Activated T-cell treated with anti-CD3 and anti-CD28 coated beads for 48 hours (primary cell): ENCODE measurements at regions not wholly inside any gene's neighbourhood (a gene's known extent, or its start where the extent isn't known, plus 50 kb on each side); places are given as distances from the start of the nearest gene placed in this dataset.

Experiments
- DNase-seq: peaks from one replicate; pipeline ENCODE4 v3.0.0-alpha.2; 2020; ENCODE audit warnings: low read depth

- no peak for DNase-seq
These were observed 266.0 kb upstream of the MTNR1B start for GRCh38 chr11:92703449-92703830.

GRCh38 chr11:92707173-92707619 lies 262.3 kb upstream of the MTNR1B start:
- no peak for DNase-seq

DNA sequence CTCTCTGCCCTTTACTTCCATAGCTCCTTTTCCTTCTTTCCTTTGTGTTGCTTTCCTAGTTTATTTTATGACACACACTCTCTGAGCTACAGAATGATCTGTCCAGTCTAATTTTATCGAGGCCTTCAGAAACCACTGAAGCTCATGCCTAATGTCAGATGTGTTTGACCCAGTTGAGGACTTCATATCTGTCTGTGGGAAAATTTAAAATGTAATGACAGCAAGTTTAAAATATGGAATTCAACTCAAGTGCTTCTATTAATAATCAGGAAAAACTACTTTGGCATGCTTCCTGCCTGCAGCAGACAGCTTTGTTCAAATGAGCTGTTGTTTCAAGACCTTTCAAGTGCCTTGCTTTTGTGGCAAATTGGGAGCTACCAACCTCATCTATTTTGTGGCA lies 261.8 kb upstream of the MTNR1B start:
- DNase-seq: no peak

GRCh38 chr11:92709329-92709728 lies 260.1 kb upstream of the MTNR1B start:
- no peak for DNase-seq

DNA sequence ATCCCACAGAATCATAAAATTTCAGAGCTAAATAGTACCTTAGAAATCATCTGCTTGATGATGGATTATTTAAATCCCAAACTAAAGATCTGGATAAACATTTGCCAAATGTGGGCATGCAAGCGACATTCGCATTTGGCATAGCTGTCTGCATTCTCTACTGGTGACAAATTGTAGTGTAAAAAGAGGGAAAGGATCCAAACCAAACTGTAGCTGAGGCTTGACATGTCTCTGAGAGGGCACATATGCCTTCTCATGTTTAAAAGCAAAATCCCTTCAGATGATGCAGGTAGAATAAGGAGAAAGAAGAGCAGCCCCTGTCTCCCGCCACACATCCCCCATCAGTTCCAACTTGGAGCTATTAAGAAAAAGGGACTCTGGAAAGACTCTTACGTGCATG lies 257.5 kb upstream of the MTNR1B start:
- DNase-seq: no peak

DNA sequence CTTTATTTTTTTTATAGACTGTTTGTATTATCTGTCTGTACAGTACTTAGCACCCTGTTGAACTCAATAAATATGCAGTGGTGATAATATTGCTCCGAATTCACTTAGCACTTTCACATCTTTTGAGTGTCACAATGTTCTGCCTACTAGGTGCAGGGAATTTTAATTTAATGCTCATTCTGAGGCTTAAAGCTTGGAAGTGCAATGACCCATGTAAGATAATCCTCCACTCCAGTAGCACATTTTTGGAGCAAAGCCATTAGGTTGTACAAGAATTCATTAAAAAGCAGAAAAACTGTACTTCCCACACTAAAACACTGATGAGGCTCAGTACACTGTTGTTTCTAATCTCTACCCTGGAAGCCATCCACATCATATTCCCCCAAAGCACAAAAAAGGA lies 255.3 kb upstream of the MTNR1B start:
- no peak for DNase-seq

- DNase-seq: no peak
These were observed 252.2 kb upstream of the MTNR1B start for GRCh38 chr11:92717240-92717639.

DNA sequence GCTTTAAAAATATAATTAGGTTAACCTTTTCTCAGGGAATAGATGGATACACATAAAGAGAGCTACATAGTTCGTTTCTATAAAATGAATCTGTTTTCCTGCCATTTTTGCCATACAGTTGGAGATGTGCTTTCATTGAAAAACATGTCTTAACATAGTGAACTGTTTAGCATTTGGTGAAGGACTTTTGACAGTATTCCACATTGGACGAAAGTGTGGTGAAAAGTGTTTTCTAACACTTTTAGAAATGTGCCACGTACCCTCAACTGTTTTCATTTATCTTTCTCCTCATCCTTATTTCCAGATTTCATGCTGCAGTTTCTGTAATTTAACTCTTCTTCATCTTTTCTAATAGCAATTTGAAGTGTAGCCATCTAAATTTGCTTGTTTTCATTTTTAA lies 249.1 kb upstream of the MTNR1B start:
- no peak for DNase-seq

- DNase-seq: no peak
These were observed 244.1 kb upstream of the MTNR1B start for GRCh38 chr11:92725352-92725751.

DNA sequence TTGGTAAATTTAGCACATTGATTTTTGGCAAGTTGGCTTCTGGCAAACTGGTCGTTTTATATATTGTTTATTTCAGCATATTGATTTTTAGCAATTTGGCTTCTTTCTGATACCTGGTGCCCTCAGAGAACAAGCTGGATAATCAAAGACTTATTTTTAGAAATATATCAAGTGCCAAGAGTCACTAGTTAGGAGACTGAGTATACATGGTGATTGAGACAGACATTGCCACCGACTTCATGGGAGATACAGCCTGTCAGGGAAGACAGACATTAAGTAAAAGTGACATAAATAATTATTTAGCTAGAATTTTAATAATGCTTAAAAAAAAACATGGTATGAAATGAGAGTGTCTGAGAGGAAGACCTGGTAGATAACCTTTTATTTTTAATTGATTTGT lies 242.3 kb upstream of the MTNR1B start:
- DNase-seq: no peak

- DNase-seq: no peak
These were observed 241.7 kb upstream of the MTNR1B start for GRCh38 chr11:92727769-92728168.

DNA sequence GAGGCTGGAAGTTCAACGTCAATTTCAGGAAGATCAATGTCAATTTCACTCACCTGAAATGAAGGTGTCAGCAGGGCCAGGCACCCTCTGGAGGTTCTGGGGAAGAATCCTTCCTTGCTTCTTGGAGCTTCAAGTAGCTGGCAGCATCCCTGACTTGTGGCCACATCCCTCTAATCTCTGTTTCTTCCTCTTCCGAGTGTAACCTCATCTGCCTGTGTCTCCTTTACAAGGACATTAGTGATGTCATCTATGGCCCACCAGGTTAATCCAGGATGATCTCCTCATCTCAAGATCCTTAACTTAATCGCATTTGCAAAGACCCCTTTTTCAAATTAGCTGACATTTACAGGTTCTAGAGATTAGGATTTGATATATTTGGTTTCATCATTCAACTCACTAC lies 240.8 kb upstream of the MTNR1B start:
- no peak for DNase-seq

DNA sequence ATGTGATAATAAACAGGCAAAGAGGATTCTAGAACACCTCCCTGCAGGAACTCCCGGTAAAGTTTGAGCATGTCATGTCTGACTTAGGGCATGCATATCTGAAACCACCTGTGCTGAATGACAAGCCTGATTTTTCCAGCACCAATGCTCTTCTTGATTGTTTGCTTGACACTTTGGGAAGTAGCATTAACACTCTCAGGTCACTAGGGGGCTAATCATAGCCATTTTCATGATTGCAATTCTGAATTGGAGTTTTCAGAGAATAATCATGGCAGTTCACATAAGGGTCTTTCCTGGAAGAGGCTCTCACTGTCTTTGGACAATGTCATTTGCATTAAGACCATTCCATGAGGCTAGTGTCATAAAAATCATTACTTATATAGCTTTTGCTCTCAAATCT lies 234.4 kb upstream of the MTNR1B start:
- DNase-seq: no peak

DNA sequence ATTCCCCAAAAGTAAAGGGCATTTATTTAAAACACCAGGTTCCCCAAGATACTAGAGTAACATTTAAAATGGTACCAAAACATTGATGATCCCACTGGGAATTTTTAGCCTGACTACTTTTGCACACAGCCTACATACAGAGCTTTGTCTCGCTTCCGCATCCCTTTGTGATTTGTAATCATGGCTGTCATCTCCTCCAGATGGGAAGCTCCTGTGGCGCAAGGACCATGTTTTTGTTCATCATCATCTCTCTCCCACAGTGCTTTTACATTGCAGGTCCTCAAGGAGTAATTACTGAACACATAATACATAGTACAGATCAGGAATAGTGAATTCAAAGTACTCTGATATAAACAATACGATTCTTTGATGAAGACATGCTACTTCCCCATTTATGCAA lies 231.2 kb upstream of the MTNR1B start:
- DNase-seq: no peak

DNA sequence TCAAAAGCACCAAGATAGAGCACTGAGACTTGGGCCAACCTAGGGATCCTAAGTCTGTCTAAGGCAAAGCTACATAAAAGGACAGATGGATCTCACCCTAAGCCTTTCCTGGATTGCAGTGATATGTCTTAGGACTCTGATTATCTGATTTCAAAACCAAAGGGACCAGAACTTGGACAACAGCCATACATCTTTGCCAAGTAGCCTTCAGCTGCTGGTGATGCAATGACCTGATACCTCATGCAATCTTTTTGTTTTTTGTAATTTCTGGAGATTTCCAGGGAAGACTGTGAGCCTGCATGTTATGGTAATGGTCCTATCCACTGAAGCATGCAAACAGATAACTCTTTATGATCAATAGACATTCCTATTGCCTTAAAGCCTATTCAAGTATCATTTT lies 230.4 kb upstream of the MTNR1B start:
- DNase-seq: no peak

DNA sequence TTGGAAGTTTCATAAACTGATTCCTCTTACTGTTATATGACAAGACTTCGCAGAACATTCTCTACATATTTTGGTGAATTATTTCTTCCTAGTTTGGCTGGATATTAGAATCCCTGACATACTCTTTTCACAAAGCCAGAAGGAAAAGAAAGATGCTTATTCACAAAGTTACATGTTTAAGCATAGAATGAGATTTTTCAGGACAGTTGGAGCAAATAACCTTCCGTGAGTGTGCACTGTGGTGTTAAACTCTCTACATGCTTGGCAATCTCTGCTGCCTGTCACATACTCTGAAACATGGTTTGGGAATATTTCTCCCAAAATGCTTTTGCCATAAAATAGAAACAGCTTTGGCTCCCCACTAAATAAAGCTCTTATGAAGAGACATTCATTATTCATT lies 230.0 kb upstream of the MTNR1B start:
- DNase-seq: no peak

DNA sequence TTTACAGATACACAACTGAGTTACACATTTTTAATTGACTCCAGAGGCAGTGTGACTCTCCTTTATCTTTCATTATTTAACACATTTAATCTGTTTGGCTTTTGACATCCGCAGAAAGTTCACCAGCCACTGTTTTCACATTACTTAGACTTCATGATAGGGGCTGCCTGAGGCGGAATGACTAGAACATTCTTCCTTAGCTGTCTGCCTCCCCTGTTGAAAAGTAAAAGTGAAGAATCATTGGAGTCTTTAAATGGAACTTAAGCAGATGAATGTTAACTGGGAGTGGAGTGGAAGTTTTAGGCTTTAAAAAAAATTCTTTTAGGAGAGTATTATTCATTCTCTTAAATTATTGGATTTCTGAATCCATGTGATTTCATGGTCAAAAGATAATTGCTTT lies 229.2 kb upstream of the MTNR1B start:
- no peak for DNase-seq

- no peak for DNase-seq
These were observed 224.4 kb upstream of the MTNR1B start for GRCh38 chr11:92744929-92745585.

- DNase-seq: no peak
These were observed 218.7 kb upstream of the MTNR1B start for GRCh38 chr11:92750794-92751193.

- no peak for DNase-seq
These were observed 217.9 kb upstream of the MTNR1B start for GRCh38 chr11:92751594-92751993.

GRCh38 chr11:92752122-92752521 lies 217.3 kb upstream of the MTNR1B start:
- no peak for DNase-seq

DNA sequence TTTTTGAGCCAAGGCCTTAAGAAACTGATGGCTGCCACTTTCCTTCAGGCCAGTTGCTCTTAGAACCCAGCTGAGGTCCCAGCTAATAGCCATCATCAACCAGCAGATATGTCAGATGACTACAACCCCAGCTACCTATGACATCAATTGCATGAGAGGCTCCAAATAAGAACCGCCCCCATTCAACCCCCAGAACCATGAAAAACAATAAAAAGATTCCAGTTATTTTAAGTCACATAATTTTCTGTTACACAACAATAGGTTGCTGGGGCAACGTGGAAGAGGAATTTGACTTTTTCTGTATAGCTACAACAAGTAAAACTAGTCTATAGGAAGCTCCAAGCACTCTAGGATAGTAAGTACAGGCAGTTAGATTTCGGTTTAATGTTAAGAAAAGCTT lies 216.3 kb upstream of the MTNR1B start:
- no peak for DNase-seq

DNA sequence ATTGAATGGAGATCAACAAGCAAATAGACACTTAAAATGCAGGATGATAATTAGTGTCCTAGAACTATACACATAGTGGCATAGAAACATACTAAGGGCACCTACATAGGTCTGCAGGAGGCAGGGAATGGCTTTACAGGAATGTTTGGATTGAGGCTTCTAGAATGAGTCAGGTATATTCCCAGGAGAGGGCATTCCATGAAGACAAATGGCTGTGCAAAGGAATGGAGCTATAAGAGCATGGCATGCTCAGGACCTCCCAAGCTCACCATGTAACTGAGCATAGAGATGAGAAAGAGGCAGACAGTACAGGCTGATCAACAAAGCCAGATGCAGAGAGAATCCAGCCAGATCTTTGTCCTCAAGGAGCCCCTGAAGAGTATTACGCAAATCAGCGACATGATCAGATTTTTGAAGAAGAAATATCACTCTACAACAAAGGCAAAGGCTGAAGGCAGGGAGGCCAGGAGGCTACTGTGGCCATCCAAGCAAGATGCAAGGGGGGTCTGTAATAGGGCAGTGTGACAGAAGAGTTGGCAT lies 211.1 kb upstream of the MTNR1B start:
- DNase-seq: no peak

GRCh38 chr11:92759571-92760214 lies 209.8 kb upstream of the MTNR1B start:
- DNase-seq: no peak
